ENCODE measurements at regions not wholly inside any gene's neighbourhood (a gene's known extent, or its start where the extent isn't known, plus 50 kb on each side); places are given as distances from the start of the nearest gene placed in this dataset.
A peak's percentile ranks its signal among the peaks of the same experiment; 100 is the strongest.

DNA sequence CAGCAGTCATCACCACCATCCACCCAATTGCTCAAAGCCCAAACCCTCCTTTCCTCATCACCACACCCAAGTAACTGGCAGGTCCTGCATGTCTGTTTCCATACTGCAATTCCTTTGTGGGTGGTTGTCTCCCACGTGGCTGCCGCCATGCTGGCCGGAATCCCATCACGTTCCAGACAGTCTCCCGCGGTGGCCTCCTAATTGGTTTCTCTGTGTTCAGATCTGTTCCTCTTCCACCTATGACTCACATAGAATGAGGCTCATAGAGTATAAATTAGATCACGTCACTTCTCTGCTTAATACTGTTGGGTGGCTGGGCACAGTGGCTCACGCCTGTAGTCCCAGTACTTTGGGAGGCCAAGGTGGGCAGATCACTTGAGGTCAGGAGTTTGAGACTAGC, 813.0 kb downstream of the TYW1 start:
- H3K27me3 ChIP-seq (replicated peaks) = no peaks in the 10 kb centered on the region
- no peak for DNase-seq

DNA sequence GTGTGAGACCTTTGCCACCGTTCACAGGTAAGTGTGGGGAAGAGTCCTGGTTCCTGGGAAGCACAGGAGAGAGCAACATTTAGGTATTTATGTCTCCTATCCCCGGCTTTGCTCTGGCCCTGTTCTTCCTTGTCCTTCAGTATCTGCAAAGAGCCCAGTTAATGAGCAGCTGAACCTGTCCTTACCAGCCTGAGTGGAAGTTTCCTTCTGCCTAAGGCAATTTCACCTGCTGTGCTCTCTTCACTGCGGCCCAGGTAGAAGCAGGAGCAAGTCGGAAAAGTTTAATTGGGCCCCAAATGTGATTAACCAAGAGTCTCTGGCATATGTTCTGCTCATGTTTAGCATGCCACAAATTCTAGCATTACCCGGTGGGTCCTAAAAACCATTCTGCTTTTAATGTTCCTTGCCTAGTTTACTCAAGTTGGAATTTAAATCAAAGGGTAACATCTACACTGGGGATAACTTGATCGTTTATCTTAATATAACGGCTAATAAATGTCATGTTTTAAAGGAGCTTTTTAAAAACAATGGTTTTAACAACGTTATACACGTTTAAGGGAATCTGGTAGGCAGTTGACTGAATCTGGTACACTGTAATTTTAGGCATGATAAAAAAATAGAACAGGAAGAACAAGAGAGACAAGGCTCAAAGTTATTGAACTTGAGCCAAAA, 817.1 kb downstream of the TYW1 start:
- no peak overlapping the region for H3K27ac ChIP-seq
- H3K36me3 ChIP-seq (replicated peaks) = no peaks in the 10 kb centered on the region
- no peak for TF ChIP-seq CTCF (IDR thresholded peaks at IDR 0.05; ENCODE audit: low read depth, low read length, missing control alignments)
- DNase-seq = no peak
- H3K4me3 ChIP-seq (ENCODE audit: low read depth, low read length) = no peak overlapping the region
- H3K27me3 ChIP-seq (replicated peaks) = no peaks in the 10 kb centered on the region
- in situ Hi-C loops (cut with HindIII; ENCODE audit: low pct_ligation_motif_present, low sequenced_read_pairs) = no loop called here

More for the DNA sequence above, 813.0 kb downstream of the TYW1 start:
- in situ Hi-C loops (cut with HindIII; ENCODE audit: low pct_ligation_motif_present, low sequenced_read_pairs) = no loop called here
- no peak for TF ChIP-seq CTCF (IDR thresholded peaks at IDR 0.05; ENCODE audit: low read depth, low read length, missing control alignments)
- Histone ChIP-seq H3K27ac (no peak overlapping the region), H3K4me3 (ENCODE audit: low read depth, low read length) (no peak overlapping the region), H3K36me3 (replicated peaks) (no peaks in the 10 kb centered on the region)

DNA sequence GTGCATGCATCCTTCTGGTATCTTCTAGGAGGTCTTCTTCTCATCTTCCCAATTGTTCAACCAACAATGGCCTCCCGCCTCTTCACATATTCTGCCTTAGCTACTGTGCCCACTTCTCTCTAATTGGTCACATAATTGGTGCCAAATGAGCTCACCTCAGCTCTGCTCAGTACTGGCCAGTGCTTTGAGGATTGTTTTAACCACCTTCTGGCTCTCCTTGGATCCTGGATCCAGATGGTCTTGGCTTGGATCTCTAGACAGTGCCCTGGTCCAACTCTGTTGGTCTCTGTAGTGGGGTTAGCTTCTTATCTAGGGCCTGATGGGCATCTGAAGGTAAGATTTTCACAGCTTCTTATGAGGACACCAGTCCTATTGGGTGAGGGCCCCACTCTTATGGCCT, 820.8 kb downstream of the TYW1 start:
- H3K36me3 ChIP-seq (replicated peaks) = no peaks in the 10 kb centered on the region
- in situ Hi-C loops (cut with HindIII; ENCODE audit: low pct_ligation_motif_present, low sequenced_read_pairs) = no loop called here

DNA sequence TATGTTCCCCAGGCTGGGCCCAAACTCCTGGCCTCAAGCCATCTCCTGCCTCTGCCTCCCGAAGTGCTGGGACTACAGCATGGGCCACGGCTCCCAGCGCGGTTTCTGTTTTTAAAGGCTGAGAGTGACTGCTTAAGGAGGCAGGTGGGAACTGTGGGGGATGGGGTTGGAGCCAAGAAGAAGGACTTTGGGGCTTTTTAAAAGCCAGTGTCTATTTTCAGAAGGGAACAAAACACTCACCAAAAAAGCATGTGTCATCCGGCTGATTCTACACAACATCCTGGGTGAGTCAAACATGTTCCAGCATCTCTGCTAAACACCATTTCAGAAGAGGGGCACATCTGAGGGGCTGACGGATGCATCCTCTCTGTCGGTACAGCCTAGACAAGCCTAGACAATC, 824.5 kb downstream of the TYW1 start:
- in situ Hi-C loops (cut with HindIII; ENCODE audit: low pct_ligation_motif_present, low sequenced_read_pairs) = no loop called here
- no peak overlapping the region for H3K27ac ChIP-seq
- no peak for TF ChIP-seq CTCF (IDR thresholded peaks at IDR 0.05; ENCODE audit: low read depth, low read length, missing control alignments)
- H3K36me3 ChIP-seq (replicated peaks) = no peaks in the 10 kb centered on the region
- no peaks in the 10 kb centered on the region for H3K27me3 ChIP-seq (replicated peaks)
- DNase-seq = no peak
- H3K4me3 ChIP-seq (ENCODE audit: low read depth, low read length) = no peak overlapping the region

More for the DNA sequence above, 820.8 kb downstream of the TYW1 start:
- Histone ChIP-seq H3K27me3 (replicated peaks) (no peaks in the 10 kb centered on the region), H3K4me3 (ENCODE audit: low read depth, low read length) (no peak overlapping the region), H3K27ac (no peak overlapping the region)
- TF ChIP-seq CTCF (IDR thresholded peaks at IDR 0.05; ENCODE audit: low read depth, low read length, missing control alignments) = no peak
- DNase-seq = no peak

- peak; percentile 0 for DNase-seq
- in situ Hi-C loops (cut with HindIII; ENCODE audit: low pct_ligation_motif_present, low sequenced_read_pairs) = no loop called here
- Histone ChIP-seq H3K27ac (no peak overlapping the region), H3K36me3 (replicated peaks) (no peaks in the 10 kb centered on the region), H3K4me3 (ENCODE audit: low read depth, low read length) (no peak overlapping the region), H3K27me3 (replicated peaks) (no peaks in the 10 kb centered on the region)
- no peak for TF ChIP-seq CTCF (IDR thresholded peaks at IDR 0.05; ENCODE audit: low read depth, low read length, missing control alignments)
Measured at GRCh38 chr7:67823345-67823744, 826.7 kb downstream of the TYW1 start.

- no peaks in the 10 kb centered on the region for H3K27me3 ChIP-seq (replicated peaks)
- in situ Hi-C loops (cut with HindIII; ENCODE audit: low pct_ligation_motif_present, low sequenced_read_pairs) = no loop called here
- H3K4me3 ChIP-seq (ENCODE audit: low read depth, low read length) = no peak overlapping the region
- H3K36me3 ChIP-seq (replicated peaks) = no peaks in the 10 kb centered on the region
- H3K27ac ChIP-seq = no peak overlapping the region
- DNase-seq = no peak
- TF ChIP-seq CTCF (IDR thresholded peaks at IDR 0.05; ENCODE audit: low read depth, low read length, missing control alignments) = no peak
Measured at GRCh38 chr7:67825356-67825755, 828.7 kb downstream of the TYW1 start.
